ENCODE measurements at regions not wholly inside any gene's neighbourhood (a gene's known extent, or its start where the extent isn't known, plus 50 kb on each side); places are given as distances from the start of the nearest gene placed in this dataset.

- TF ChIP-seq CTCF (IDR thresholded peaks at IDR 0.05; ENCODE audit: borderline replicate concordance, extremely low read depth, low read length, poor library complexity, severe bottlenecking) (no peak), EZH2 (IDR thresholded peaks at IDR 0.05; ENCODE audit: borderline replicate concordance, low read depth, low read length, severe bottlenecking) (no peak)
Observed at GRCh38 chr14:56884617-56885016, 74.3 kb upstream of the OTX2 start.

Measured in DND-41 (cell line).